Mesothelial cell of epicardium (in vitro differentiated cells): ENCODE measurements at regions not wholly inside any gene's neighbourhood (a gene's known extent, or its start where the extent isn't known, plus 50 kb on each side); places are given as distances from the start of the nearest gene placed in this dataset.

ENCODE experiments used
- DNase-seq, 2 experiments: peaks; one replicate each; pipeline ENCODE4 v3.0.0; 2021; ENCODE audit warnings: low spot score in 2 of 2; ENCODE audit not compliant: unreplicated experiment in 2 of 2
- H3K27ac Mint-ChIP-seq: 2 replicates; pipeline ENCODE4 v1.8.0; 2021; ENCODE audit warnings: mixed read lengths
- H3K27me3 Mint-ChIP-seq: 2 replicates; pipeline ENCODE4 v1.8.0; 2021; ENCODE audit warnings: low read depth, mixed read lengths
- H3K36me3 Mint-ChIP-seq: 2 replicates; pipeline ENCODE4 v1.8.0; 2021; ENCODE audit warnings: mixed read lengths
- H3K4me1 Mint-ChIP-seq: 2 replicates; pipeline ENCODE4 v1.8.0; 2021; ENCODE audit warnings: mixed read lengths
- H3K4me3 Mint-ChIP-seq: 2 replicates; pipeline ENCODE4 v1.8.0; 2021; ENCODE audit warnings: mild to moderate bottlenecking, moderate library complexity, mixed read lengths
- H3K9me3 Mint-ChIP-seq: 2 replicates; pipeline ENCODE4 v1.8.0; 2021; ENCODE audit warnings: mixed read lengths
- TF ChIP-seq, protein P1 (sequence below): fragments of 200-600 bp; sonication (generic); IDR thresholded peaks from one replicate; pipeline ENCODE4 v1.5.0; 2021; ENCODE audit warnings: antibody characterized with exemption; ENCODE audit not compliant: unreplicated experiment

DNA sequence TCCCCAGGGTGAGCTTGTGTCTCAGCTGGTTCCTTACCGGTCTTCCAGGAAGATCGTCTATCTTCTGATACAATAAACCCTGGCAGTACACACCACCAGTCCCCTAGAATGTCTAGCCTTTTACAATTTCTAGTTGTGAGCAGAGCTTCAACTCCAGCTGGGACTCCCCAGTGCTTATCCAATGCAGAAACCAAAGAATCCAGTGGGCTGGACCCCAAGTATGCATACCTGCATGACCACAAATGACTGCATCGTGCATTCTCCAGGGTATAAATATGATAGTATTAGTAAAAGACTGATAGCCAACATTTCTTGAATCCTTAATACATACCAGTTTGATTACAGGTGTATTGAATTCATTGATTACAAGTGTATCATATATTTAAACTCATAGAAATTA lies 176.0 kb downstream of the SATB1 start:
- DNase-seq = no peak
- no peaks in the 10 kb centered on the region for H3K36me3 Mint-ChIP-seq
- no peaks in the 10 kb centered on the region for H3K27me3 Mint-ChIP-seq
- no peak overlapping the region for H3K4me3 Mint-ChIP-seq
- H3K4me1 Mint-ChIP-seq = peaks cover 14% of the 10 kb centered on the region
- H3K27ac Mint-ChIP-seq = no peak overlapping the region
- TF ChIP-seq, protein P1, sequence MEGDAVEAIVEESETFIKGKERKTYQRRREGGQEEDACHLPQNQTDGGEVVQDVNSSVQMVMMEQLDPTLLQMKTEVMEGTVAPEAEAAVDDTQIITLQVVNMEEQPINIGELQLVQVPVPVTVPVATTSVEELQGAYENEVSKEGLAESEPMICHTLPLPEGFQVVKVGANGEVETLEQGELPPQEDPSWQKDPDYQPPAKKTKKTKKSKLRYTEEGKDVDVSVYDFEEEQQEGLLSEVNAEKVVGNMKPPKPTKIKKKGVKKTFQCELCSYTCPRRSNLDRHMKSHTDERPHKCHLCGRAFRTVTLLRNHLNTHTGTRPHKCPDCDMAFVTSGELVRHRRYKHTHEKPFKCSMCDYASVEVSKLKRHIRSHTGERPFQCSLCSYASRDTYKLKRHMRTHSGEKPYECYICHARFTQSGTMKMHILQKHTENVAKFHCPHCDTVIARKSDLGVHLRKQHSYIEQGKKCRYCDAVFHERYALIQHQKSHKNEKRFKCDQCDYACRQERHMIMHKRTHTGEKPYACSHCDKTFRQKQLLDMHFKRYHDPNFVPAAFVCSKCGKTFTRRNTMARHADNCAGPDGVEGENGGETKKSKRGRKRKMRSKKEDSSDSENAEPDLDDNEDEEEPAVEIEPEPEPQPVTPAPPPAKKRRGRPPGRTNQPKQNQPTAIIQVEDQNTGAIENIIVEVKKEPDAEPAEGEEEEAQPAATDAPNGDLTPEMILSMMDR = no peak
- no peaks in the 10 kb centered on the region for H3K9me3 Mint-ChIP-seq

DNA sequence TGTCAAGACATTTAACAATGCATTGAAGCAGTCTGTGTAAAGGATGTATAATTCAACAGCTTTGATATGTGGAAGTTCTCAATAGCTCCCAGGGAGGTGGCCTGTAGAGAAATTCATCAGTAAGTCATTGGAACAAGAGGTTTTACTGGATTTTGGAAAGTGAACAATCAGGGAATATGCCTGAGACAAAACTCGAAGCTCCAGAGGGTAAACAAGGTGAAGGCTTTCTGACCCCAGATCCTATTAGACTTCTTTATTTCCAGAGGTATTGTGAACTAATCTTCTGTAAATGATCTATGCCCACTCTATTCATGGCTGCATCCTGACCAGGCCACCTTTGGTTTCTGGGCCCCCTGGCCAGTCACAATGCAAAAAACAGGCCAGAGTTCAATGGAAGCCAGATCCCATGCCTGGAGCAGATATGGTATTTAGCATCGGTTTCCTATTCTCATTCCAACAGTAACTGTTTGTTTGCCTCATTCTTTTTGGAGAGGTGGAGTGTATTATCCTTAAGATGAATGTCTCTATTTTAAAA lies 177.3 kb downstream of the SATB1 start:
- no peaks in the 10 kb centered on the region for H3K27me3 Mint-ChIP-seq
- TF ChIP-seq, protein P1 = no peak
- no peak for DNase-seq
- no peak overlapping the region for H3K27ac Mint-ChIP-seq
- no peaks in the 10 kb centered on the region for H3K36me3 Mint-ChIP-seq
- no peaks in the 10 kb centered on the region for H3K9me3 Mint-ChIP-seq
- H3K4me3 Mint-ChIP-seq = no peak overlapping the region
- peaks cover 14% of the 10 kb centered on the region for H3K4me1 Mint-ChIP-seq

DNA sequence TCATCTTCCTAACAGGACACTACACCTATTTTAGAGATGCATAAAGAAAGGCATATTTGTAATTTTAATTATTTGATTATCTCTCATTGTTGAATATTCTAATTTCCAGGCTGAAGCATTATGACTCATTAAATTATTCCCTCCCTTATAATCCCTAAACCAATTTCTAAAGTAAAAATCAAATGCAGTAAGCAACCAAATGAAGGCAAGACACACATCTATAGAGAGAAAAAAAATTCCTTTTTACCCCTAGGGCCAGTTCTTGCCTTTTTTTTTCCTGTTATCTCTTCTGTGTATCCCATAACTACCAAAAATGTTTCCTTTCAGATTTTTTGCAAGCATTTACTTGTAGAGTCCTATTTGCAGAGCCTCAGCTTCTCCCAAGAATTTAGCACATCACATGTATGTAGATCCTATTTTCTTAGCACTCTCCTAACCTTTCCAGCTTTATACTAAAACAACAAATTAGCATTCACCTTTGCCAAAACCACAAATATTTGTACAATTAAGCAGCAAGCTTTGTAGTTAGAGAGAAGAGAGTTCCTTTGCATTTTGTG lies 177.9 kb downstream of the SATB1 start:
- H3K4me3 Mint-ChIP-seq = no peak overlapping the region
- no peaks in the 10 kb centered on the region for H3K27me3 Mint-ChIP-seq
- no peaks in the 10 kb centered on the region for H3K9me3 Mint-ChIP-seq
- H3K4me1 Mint-ChIP-seq = peaks cover 14% of the 10 kb centered on the region
- H3K27ac Mint-ChIP-seq = no peak overlapping the region
- no peak for DNase-seq
- no peaks in the 10 kb centered on the region for H3K36me3 Mint-ChIP-seq
- TF ChIP-seq, protein P1 = no peak

DNA sequence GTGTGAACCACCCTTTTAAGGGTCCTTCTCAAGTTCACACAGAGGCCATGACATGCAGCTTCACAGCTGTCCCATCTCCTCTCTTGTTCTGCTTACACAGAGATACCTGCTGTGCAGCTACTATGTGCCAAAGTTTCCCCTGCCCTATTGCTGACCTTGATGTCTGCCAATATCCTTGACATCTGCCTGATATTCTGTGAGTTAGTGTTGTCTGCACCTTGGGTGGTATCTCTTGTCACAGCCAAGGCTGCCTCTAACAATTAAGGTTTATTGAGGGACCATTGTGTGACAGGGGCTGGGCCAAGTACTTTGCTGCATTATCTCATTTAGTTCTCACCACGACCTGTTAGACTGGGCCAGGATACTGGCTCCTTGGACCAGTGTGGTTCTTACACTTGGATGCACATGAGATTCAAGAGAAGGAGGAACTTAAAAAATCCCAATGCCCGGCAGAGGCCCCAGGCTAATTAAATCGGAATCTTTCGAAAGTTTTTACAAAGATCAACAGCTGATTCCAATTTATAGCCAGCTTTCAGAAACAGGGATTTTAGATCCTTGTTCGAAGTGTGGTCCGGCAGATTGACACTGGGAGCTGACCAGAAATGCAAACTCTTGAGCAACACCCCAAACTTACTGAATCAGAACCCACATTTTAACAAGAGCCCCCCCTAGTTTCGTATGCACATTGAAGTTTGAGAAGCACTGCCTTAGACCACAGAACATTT lies 178.6 kb downstream of the SATB1 start:
- Mint-ChIP-seq H3K36me3 (no peaks in the 10 kb centered on the region), H3K9me3 (no peaks in the 10 kb centered on the region), H3K4me3 (no peak overlapping the region), H3K27me3 (no peaks in the 10 kb centered on the region), H3K27ac (no peak overlapping the region), H3K4me1 (peaks cover 14% of the 10 kb centered on the region)
- DNase-seq = no peak
- TF ChIP-seq, protein P1 = no peak

DNA sequence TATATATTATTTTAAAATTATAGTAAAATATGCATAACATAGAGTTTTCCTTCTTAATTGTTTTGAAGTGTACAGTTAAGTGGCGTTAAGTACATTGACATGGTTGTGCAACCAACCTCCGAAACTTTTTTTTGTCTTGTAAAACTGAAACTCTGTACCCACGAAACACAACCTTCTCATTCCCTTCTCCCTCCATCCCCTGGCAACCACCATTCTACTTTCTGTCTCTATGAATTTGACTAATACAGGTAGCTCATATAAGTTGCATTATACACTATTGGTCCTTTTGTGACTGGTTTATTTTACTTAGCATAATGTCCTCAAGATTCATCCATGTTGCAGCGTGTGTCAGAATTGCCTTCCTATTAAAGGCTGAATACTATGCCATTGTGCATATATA lies 179.4 kb downstream of the SATB1 start:
- no peaks in the 10 kb centered on the region for H3K36me3 Mint-ChIP-seq
- no peak overlapping the region for H3K4me3 Mint-ChIP-seq
- peaks cover 14% of the 10 kb centered on the region for H3K4me1 Mint-ChIP-seq
- no peaks in the 10 kb centered on the region for H3K27me3 Mint-ChIP-seq
- no peak for DNase-seq
- H3K9me3 Mint-ChIP-seq = no peaks in the 10 kb centered on the region
- TF ChIP-seq, protein P1 = no peak
- H3K27ac Mint-ChIP-seq = no peak overlapping the region
